ENCODE measurements at regions not wholly inside any gene's neighbourhood (a gene's known extent, or its start where the extent isn't known, plus 50 kb on each side); places are given as distances from the start of the nearest gene placed in this dataset.
"Not testable (repeated sequence)": the region's sequence is repeated elsewhere in the genome, so short reads cannot be mapped to it uniquely, and the experiment has no call there.

DNA sequence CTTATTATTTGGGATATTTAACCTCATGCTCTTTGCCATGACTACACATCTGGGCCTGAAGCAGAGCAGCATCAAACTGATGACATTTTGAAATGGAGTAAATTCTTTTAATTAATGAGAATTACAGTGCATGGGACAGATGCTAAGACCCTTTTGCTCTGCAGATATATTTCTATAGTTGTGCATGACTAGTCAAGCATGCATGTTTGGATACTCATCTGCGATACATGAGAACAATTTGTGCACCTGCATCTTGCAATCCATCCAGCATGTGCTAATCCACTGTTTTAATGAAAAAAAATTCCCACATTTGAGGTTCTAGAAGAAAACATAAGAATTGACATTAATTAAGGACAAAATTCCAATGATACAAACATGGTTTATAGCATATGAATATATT lies 1047.6 kb upstream of the ACO1 start:
- DNase-seq (ENCODE audit: low spot score) = no peak

DNA sequence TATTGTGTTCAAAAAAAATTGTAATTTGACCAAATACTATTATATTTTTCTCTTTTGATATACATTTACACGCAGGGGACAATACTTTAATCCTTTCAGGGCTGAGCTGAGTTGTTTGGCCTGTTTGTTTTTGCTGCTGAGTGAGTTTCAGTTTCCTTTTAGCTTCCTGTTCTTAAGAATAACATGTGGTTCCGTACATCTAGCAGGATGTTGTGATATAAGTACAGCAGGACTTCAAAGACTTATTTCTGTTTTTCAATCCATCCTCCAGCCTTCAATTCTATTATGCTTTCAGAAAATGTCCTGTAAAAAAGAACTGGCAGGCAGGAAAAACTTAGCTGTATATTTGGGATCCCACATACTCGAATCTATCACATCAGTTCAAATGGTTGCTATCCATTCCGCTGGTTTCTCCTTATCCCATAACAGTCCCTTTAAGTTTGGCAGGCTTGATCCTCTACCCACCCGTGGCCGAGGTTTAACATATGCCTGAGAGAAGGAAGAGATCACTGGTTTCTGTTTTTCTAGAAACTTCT lies 1037.3 kb upstream of the ACO1 start:
- no peak for DNase-seq (ENCODE audit: low spot score)

- DNase-seq (ENCODE audit: low spot score) = no peak
Measured at GRCh38 chr9:31355159-31355882, 1029.1 kb upstream of the ACO1 start.

- DNase-seq (ENCODE audit: low spot score) = no peak
Measured at GRCh38 chr9:31355965-31356364, 1028.5 kb upstream of the ACO1 start.

GRCh38 chr9:31359071-31359470 lies 1025.4 kb upstream of the ACO1 start:
- no peak for DNase-seq (ENCODE audit: low spot score)

DNA sequence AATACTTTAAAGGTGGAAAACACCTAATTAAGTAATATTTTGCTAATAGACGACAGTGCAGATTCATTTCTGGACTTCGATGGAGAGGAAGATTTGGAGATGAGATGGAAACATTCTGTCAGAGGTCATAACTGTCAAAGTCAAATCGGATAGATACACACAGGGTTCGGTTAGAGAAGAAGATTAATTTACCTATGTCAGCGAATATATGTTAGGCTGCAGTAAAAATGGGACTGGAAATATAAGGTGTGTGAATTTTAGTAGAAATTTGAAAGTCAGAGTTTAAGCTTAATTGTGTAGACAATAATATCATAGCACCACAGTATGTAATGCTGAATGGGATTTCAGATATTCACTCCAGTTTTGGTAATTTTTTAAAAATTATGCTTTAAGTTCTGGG lies 1020.3 kb upstream of the ACO1 start:
- DNase-seq (ENCODE audit: low spot score) = no peak

DNA sequence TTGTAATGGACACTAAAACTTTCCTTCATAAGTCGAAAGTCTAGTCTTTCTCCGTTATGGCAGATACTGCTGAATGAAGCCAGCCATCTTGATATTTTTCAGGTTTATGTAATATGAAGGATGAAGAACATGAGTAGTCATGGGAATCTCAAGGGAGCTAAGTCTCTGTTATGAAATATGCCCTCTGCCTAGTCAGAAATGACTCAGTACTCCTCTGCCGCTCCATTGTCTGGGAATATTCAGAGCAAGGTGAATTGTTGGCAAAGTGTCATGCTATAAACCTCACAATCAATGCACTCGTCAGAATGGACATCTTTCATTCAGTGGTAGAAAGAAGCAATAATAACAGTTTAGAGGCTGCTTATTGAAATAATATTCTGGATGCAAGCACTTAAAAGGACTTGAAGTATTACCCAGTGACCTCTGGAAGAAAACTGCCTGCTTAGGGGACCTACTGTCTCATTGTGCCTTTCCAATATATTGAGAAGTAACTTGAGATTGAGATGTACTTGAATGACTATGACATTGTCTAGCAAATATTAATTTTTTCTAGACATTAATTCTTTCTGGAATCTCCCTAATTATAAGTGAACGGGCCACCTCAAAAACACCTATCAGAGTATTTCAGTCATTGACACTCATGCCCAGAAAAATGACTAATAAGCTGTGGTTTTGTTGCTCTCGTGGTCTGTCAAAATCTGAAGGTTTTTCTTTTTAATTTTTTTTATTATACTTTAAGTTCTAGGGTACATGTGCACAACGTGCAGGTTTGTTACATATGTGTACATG lies 1011.5 kb upstream of the ACO1 start:
- DNase-seq (ENCODE audit: low spot score) = no peak

- DNase-seq (ENCODE audit: low spot score) = no peak
Measured at GRCh38 chr9:31377358-31377757, 1007.1 kb upstream of the ACO1 start.

DNA sequence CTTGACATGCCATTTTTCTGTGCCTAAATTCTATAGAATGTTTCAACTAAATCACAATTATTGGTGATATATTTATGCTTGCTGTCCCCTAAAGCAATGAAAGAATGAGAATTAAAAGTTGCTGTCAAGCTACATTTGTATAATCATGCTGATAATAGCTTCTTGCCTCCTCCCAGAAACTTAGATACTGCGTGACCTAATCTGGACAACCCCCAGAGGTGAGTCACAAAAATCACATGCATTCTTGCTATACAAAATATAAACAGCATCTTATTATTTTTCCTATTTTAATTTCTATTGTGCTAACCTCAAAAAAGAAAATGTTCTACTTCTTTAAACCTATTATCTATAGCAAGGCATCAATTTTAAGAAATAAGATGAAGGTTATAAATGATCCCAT lies 995.8 kb upstream of the ACO1 start:
- DNase-seq (ENCODE audit: low spot score) = no peak

DNA sequence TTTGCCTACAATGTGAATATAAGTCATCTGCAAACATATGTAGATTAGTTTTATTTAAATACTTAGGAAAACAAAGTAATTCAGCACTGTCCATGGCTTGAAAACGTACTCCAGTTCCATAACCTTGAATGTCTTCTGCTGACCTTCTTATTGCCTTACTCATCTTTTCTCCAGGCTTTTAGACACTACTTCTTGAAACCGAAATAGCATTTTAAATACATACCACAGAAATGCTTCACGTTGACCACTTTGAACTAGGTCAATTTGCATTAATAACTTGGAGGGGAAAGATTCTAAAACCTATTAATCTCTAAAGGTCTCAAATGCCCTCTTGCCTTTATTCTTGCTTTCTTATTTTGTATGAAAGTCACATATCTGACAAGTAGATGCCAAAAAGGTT lies 995.4 kb upstream of the ACO1 start:
- DNase-seq (ENCODE audit: low spot score) = no peak

- DNase-seq (ENCODE audit: low spot score) = no peak
Measured at GRCh38 chr9:31390403-31391025, 993.9 kb upstream of the ACO1 start.

- DNase-seq (ENCODE audit: low spot score) = no peak
Measured at GRCh38 chr9:31393240-31393639, 991.2 kb upstream of the ACO1 start.

DNA sequence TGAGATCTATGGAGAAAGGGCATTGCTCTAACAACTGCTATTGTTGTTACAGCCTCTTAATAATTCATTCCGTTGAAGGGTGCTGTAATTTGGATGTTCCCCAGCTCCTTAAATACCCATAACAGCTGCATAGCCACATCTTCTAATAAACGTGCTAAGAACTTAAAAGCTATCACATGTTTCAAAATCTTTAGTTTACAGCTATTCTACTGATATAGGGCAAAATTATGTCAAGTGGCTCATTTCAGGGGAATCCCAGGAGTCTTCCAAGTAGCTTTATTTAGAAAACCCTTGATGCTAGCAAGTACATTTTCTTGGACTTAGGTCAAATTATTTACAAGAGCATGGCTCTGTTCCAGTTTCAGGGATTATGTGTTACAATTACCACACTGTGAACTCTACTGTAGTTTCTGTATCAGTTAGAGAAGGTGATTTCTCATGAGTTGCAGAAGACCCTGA lies 990.4 kb upstream of the ACO1 start:
- no peak for DNase-seq (ENCODE audit: low spot score)

DNA sequence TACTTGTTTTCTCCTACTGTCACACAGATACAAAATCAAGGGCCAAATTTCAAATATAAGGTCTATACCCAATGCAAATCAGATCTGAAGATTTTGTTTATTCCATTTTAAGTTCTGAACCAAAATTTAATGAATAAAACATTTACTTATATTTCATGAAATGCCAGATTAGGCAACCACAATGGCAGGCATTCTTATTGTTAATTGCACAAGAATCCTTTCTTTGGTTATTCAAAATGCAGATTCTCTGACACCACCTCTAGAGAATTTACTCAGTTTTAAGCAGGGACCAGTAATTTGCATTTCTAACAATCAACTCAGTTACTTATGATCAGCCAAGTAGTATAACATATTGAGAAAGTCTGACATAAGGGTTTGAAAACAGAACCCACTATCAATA lies 972.4 kb upstream of the ACO1 start:
- DNase-seq (ENCODE audit: low spot score) = no peak

DNA sequence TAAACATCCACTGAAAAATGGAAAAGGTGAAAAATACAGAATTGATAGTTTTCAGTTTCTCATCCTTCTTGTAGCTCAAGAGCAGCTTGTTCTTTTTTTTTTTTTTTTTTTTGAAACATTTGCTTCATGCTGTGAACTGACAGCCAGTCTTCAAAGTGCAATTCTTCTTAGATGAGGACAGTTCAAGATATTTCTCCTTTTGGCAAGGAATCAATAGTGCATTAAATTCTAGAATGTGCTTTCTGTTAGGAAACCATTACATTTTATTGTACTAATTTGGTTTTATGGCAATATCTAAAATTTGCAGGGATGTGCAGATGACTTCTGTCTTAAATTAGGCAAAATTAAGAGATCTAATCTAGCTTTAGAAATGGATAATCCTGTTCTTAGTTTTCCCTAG lies 969.3 kb upstream of the ACO1 start:
- no peak for DNase-seq (ENCODE audit: low spot score)

GRCh38 chr9:31418419-31418818 lies 966.0 kb upstream of the ACO1 start:
- no peak for DNase-seq (ENCODE audit: low spot score)

- not testable (repeated sequence) for DNase-seq (ENCODE audit: low spot score)
Measured at GRCh38 chr9:31443630-31444457, 940.6 kb upstream of the ACO1 start.

DNA sequence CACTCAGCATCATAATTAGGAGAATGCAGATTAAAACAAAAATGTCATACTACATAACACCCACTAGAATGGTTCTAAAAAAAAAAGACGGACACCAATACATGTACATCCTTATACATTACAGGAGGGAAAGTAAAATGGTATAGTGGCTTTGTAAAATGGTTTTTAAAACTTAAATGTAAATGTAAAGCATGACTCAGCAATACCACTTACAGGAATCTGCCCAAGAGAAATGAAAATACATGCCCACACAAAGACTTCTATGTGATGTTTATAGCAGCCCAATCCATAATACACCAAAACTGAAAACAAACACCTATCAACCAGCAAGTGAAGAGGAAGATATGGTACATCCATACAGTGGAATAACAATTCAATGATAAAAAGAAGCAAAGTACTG lies 939.1 kb upstream of the ACO1 start:
- no peak for DNase-seq (ENCODE audit: low spot score)

- no peak for DNase-seq (ENCODE audit: low spot score)
Measured at GRCh38 chr9:31445960-31446359, 938.5 kb upstream of the ACO1 start.

- no peak for DNase-seq (ENCODE audit: low spot score)
Measured at GRCh38 chr9:31467075-31467474, 917.4 kb upstream of the ACO1 start.

DNA sequence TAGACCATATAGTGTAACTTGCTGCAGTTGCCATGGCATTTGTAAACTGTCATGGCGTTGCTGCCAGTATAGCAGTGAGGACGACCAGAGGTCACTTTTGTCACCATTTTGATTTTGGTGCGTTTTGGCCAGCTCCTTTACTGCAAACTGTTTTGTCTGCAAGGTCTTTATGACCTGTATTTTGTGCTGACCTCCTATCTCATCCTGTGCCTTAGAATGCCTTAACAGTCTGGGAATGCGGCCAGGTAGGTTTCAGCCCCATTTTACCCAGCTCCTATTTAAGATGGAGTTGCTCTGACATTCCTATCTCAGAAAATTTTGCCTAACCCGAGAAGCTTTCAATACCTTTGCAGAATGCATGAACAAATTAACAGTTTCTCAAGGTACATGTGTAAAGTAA lies 914.4 kb upstream of the ACO1 start:
- no peak for DNase-seq (ENCODE audit: low spot score)

GRCh38 chr9:31471010-31471409 lies 913.4 kb upstream of the ACO1 start:
- DNase-seq (ENCODE audit: low spot score) = no peak

All from AG08395 (cell line).